WTC11 (cell line): ENCODE measurements at regions not wholly inside any gene's neighbourhood (a gene's known extent, or its start where the extent isn't known, plus 50 kb on each side); places are given as distances from the start of the nearest gene placed in this dataset.

Experiments
- ATAC-seq: fragments of 200-7000 bp; cut with Tn5 transposase; 2 replicates; pipeline ENCODE4 v1.10.0; 2021; ENCODE audit warnings: mild to moderate bottlenecking, moderate library complexity
- CTCF ChIA-PET: fragments of 300-600 bp; sonication (Branson Sonifier 250); formaldehyde crosslinking; loops from one replicate; lab custom pipeline; 2021; ENCODE audit warnings: antibody characterized with exemption; lab: Charles Lee
- POLR2A ChIA-PET: fragments of 350-600 bp; sonication (Branson Sonifier 250); formaldehyde crosslinking; loops from one replicate; lab custom pipeline; 2021; ENCODE audit warnings: antibody characterized with exemption; lab: Charles Lee
- DNase-seq: peaks from one replicate; pipeline ENCODE4 v3.0.0; 2021; ENCODE audit warnings: low spot score
- H3K27ac Mint-ChIP-seq: 2 replicates; pipeline ENCODE4 v1.8.0; 2021; ENCODE audit warnings: mixed read lengths
- H3K27me3 Mint-ChIP-seq: 2 replicates; pipeline ENCODE4 v1.8.0; 2021; ENCODE audit warnings: low read depth, mild to moderate bottlenecking, moderate library complexity, mixed read lengths
- H3K36me3 Mint-ChIP-seq: 2 replicates; pipeline ENCODE4 v1.8.0; 2021; ENCODE audit warnings: mixed read lengths
- H3K4me1 Mint-ChIP-seq: 2 replicates; pipeline ENCODE4 v1.8.0; 2022; ENCODE audit warnings: mixed read lengths
- H3K4me3 Mint-ChIP-seq: 2 replicates; pipeline ENCODE4 v1.8.0; 2021; ENCODE audit warnings: mild to moderate bottlenecking, moderate library complexity, mixed read lengths
- H3K9me3 Mint-ChIP-seq: 2 replicates; pipeline ENCODE4 v1.8.0; 2021; ENCODE audit warnings: mixed read lengths
- CBFB ChIP-seq: sonication (generic); formaldehyde crosslinking; IDR thresholded peaks from 2 replicates; pipeline ENCODE4 v1.8.1; 2022; ENCODE audit warnings: mild to moderate bottlenecking, low read depth, missing genetic modification reagents
- ELF4 ChIP-seq: sonication (generic); formaldehyde crosslinking; IDR thresholded peaks from 2 replicates; pipeline ENCODE4 v1.8.1; 2022; ENCODE audit warnings: low read depth, mild to moderate bottlenecking, moderate library complexity, missing genetic modification reagents
- EMX1 ChIP-seq: fragments of 250-450 bp; sonication (Bioruptor Pico); IDR thresholded peaks from 2 replicates; pipeline ENCODE4 v1.8.0; 2021; ENCODE audit warnings: mild to moderate bottlenecking
- ESRRA ChIP-seq: sonication (generic); formaldehyde crosslinking; IDR thresholded peaks from 2 replicates; pipeline ENCODE4 v1.8.1; 2022; ENCODE audit warnings: mild to moderate bottlenecking, missing genetic modification reagents, borderline replicate concordance
- GRHL2 ChIP-seq: fragments of 250-450 bp; sonication (Bioruptor Pico); IDR thresholded peaks from 2 replicates; pipeline ENCODE4 v1.8.0; 2022; ENCODE audit warnings: mild to moderate bottlenecking, moderate library complexity; ENCODE audit not compliant: insufficient replicate concordance, severe bottlenecking
- GTF2I ChIP-seq: fragments of 250-450 bp; sonication (Bioruptor Pico); conservative IDR thresholded peaks from 2 replicates; pipeline ENCODE4 v1.4.0; 2021; ENCODE audit warnings: mild to moderate bottlenecking
- HMGXB4 ChIP-seq: sonication (generic); formaldehyde crosslinking; IDR thresholded peaks from 2 replicates; pipeline ENCODE4 v1.8.1; 2023; ENCODE audit warnings: mild to moderate bottlenecking, moderate library complexity, missing genetic modification reagents
- JUN ChIP-seq: sonication (generic); formaldehyde crosslinking; IDR thresholded peaks from 2 replicates; pipeline ENCODE4 v1.8.0; 2023; ENCODE audit warnings: mild to moderate bottlenecking, missing genetic modification reagents
- NFYB ChIP-seq: sonication (generic); formaldehyde crosslinking; conservative IDR thresholded peaks from 2 replicates; pipeline ENCODE4 v1.8.0; 2022; ENCODE audit warnings: low read depth, missing genetic modification reagents
- USF1 ChIP-seq: sonication (generic); formaldehyde crosslinking; IDR thresholded peaks from 2 replicates; pipeline ENCODE4 v1.8.0; 2022; ENCODE audit warnings: mild to moderate bottlenecking, missing genetic modification reagents
- ZNF121 ChIP-seq: sonication (generic); formaldehyde crosslinking; IDR thresholded peaks from 2 replicates; pipeline ENCODE4 v1.8.0; 2023; ENCODE audit warnings: missing genetic modification reagents
- ZNF138 ChIP-seq: sonication (generic); formaldehyde crosslinking; conservative IDR thresholded peaks from 2 replicates; pipeline ENCODE4 v1.8.1; 2022; ENCODE audit warnings: mild to moderate bottlenecking, moderate library complexity, missing genetic modification reagents
- ZNF232 ChIP-seq: sonication (generic); formaldehyde crosslinking; IDR thresholded peaks from 2 replicates; pipeline ENCODE4 v1.8.0; 2022; ENCODE audit warnings: mild to moderate bottlenecking, missing genetic modification reagents
- ZNF425 ChIP-seq: fragments of 250-450 bp; sonication (Bioruptor Pico); conservative IDR thresholded peaks from 2 replicates; pipeline ENCODE4 v1.9.0; 2021; ENCODE audit warnings: mild to moderate bottlenecking
- ZNF512 ChIP-seq: sonication (generic); formaldehyde crosslinking; IDR thresholded peaks from 2 replicates; pipeline ENCODE4 v1.8.1; 2022; ENCODE audit warnings: missing genetic modification reagents, borderline replicate concordance
- TF ChIP-seq, protein P1 (sequence below): sonication (generic); formaldehyde crosslinking; IDR thresholded peaks from 2 replicates; pipeline ENCODE4 v1.8.0; 2022; ENCODE audit warnings: mild to moderate bottlenecking, missing genetic modification reagents
- TF ChIP-seq, protein P2 (sequence below): sonication (generic); formaldehyde crosslinking; IDR thresholded peaks from 2 replicates; pipeline ENCODE4 v1.8.1; 2022; ENCODE audit warnings: mild to moderate bottlenecking, moderate library complexity, missing genetic modification reagents
- TF ChIP-seq, protein P3 (sequence below): sonication (generic); formaldehyde crosslinking; IDR thresholded peaks from 2 replicates; pipeline ENCODE4 v1.8.1; 2023; ENCODE audit warnings: mild to moderate bottlenecking, missing genetic modification reagents, moderate library complexity
- TF ChIP-seq, protein P4 (sequence below): sonication (generic); formaldehyde crosslinking; IDR thresholded peaks from 2 replicates; pipeline ENCODE4 v1.8.1; 2022; ENCODE audit warnings: mild to moderate bottlenecking, missing genetic modification reagents, moderate library complexity, borderline replicate concordance

DNA sequence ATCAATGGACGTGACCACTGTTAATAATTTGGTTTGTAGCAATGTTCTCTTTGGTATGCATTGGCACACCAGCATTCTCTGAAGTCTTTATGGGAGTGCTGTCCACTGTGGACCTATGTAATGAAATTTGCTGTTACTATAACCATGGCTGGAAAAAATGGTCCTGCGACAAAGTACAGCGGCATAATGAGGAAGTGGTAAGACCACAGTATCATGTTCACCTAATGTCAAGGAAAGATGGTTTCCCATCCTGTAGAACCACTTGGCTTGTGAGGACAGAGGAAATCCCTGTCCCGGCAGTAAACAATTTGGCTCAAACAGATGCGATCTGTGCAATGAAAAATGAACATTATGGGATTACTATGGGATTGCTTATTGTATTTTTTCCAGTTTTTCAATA lies 173.9 kb upstream of the IVNS1ABP start:
- no peak for ATAC-seq
- Mint-ChIP-seq H3K9me3 (peaks cover 7% of the 10 kb centered on the region), H3K27ac (no peak overlapping the region), H3K27me3 (peaks cover 2% of the 10 kb centered on the region; the same call in 1 of the 2 replicates), H3K4me1 (peaks cover 5% of the 10 kb centered on the region; the same call in 1 of the 2 replicates), H3K4me3 (no peak overlapping the region)
- ChIA-PET POLR2A (no interaction called here), CTCF (no interaction called here)
- no peak for TF ChIP-seq ZNF512 (CRISPR knock-in tag)
- TF ChIP-seq, protein P1, sequence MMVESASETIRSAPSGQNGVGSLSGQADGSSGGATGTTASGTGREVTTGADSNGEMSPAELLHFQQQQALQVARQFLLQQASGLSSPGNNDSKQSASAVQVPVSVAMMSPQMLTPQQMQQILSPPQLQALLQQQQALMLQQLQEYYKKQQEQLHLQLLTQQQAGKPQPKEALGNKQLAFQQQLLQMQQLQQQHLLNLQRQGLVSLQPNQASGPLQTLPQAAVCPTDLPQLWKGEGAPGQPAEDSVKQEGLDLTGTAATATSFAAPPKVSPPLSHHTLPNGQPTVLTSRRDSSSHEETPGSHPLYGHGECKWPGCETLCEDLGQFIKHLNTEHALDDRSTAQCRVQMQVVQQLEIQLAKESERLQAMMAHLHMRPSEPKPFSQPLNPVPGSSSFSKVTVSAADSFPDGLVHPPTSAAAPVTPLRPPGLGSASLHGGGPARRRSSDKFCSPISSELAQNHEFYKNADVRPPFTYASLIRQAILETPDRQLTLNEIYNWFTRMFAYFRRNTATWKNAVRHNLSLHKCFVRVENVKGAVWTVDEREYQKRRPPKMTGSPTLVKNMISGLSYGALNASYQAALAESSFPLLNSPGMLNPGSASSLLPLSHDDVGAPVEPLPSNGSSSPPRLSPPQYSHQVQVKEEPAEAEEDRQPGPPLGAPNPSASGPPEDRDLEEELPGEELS (CRISPR knock-in tag), result no peak
- no peak for TF ChIP-seq ESRRA
- TF ChIP-seq, protein P2, sequence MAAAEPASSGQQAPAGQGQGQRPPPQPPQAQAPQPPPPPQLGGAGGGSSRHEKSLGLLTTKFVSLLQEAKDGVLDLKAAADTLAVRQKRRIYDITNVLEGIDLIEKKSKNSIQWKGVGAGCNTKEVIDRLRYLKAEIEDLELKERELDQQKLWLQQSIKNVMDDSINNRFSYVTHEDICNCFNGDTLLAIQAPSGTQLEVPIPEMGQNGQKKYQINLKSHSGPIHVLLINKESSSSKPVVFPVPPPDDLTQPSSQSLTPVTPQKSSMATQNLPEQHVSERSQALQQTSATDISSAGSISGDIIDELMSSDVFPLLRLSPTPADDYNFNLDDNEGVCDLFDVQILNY (CRISPR knock-in tag), result no peak
- TF ChIP-seq ZNF138, result no peak
- TF ChIP-seq GRHL2 (CRISPR knock-in tag), result no peak
- TF ChIP-seq, protein P3, sequence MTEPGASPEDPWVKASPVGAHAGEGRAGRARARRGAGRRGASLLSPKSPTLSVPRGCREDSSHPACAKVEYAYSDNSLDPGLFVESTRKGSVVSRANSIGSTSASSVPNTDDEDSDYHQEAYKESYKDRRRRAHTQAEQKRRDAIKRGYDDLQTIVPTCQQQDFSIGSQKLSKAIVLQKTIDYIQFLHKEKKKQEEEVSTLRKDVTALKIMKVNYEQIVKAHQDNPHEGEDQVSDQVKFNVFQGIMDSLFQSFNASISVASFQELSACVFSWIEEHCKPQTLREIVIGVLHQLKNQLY (CRISPR knock-in tag), result no peak
- no peak for TF ChIP-seq HMGXB4 (CRISPR knock-in tag)
- TF ChIP-seq ZNF232, result no peak
- TF ChIP-seq JUN, result no peak
- TF ChIP-seq ZNF425, result no peak
- TF ChIP-seq CBFB (CRISPR knock-in tag), result no peak
- no peak for TF ChIP-seq ZNF121
- TF ChIP-seq NFYB (CRISPR knock-in tag), result no peak
- TF ChIP-seq GTF2I (CRISPR knock-in tag), result no peak
- TF ChIP-seq, protein P4, sequence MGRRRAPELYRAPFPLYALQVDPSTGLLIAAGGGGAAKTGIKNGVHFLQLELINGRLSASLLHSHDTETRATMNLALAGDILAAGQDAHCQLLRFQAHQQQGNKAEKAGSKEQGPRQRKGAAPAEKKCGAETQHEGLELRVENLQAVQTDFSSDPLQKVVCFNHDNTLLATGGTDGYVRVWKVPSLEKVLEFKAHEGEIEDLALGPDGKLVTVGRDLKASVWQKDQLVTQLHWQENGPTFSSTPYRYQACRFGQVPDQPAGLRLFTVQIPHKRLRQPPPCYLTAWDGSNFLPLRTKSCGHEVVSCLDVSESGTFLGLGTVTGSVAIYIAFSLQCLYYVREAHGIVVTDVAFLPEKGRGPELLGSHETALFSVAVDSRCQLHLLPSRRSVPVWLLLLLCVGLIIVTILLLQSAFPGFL, result no peak
- TF ChIP-seq EMX1, result no peak
- no peak for TF ChIP-seq USF1
- TF ChIP-seq ELF4 (CRISPR knock-in tag), result no peak
- TF ChIP-seq, all 79 proteins: peak for 0
- H3K36me3 Mint-ChIP-seq, result no peaks in the 10 kb centered on the region
- DNase-seq, result no peak
